ENCODE measurements at regions not wholly inside any gene's neighbourhood (a gene's known extent, or its start where the extent isn't known, plus 50 kb on each side); places are given as distances from the start of the nearest gene placed in this dataset.

DNA sequence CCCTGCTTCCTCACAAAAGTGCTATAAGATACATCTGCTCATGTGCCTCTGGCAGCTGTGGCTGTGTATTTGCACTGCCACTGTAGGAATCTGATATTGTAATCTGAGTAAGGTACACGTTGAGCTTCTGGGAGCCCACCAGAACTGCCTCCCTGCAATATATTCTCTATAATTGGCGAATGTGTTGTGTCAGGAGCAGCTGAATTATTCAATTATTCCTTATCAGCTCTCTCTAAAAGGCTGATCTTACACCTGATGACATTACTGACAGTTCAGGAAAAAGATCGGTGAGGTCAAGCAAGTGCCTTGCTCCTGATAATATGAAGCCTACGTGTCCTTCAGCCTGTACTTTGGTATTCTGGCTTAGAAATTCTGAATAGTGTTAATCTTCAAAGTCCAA lies 1015.0 kb downstream of the CDH9 start:
- Mint-ChIP-seq H3K27ac (no peak overlapping the region), H3K36me3 (ENCODE audit: insufficient read depth in 1 of 3, low read depth in 3 of 3) (no peaks in the 10 kb centered on the region), H3K9me3 (no peaks in the 10 kb centered on the region), H3K4me1 (no peaks in the 10 kb centered on the region), H3K27me3 (ENCODE audit: low read depth) (no peaks in the 10 kb centered on the region; the same call in 1 of the 2 replicates), H3K4me3 (no peak overlapping the region)
- Histone ChIP-seq H3K79me2 (ENCODE audit: insufficient read depth, low read length) (no peaks in the 10 kb centered on the region), H4K5ac (ENCODE audit: insufficient read length, low read depth, low read length) (no peak overlapping the region), H2BK120ac (ENCODE audit: low read depth, low read length, poor library complexity, severe bottlenecking) (no peak overlapping the region), H3K9ac (ENCODE audit: extremely low read depth, insufficient read length, low read length) (no peak overlapping the region), H4K91ac (ENCODE audit: insufficient read length, low read depth, low read length) (no peak overlapping the region), H3K4me1 (ENCODE audit: insufficient read depth, low read length) (no peaks in the 10 kb centered on the region), H2AFZ (ENCODE audit: low read length) (no peak overlapping the region), H3T11ph (ENCODE audit: low read length) (no peak overlapping the region), H3K9me3 (ENCODE audit: control insufficient read depth, low read depth, low read length) (no peaks in the 10 kb centered on the region), H2BK20ac (ENCODE audit: low read depth, low read length, poor library complexity, severe bottlenecking) (no peak overlapping the region), H3K56ac (ENCODE audit: insufficient read length, low read depth, low read length) (no peak overlapping the region), H4K20me1 (ENCODE audit: control insufficient read depth, insufficient read depth, insufficient read length) (no peaks in the 10 kb centered on the region), H3K79me1 (ENCODE audit: insufficient read depth, low read depth, low read length, poor library complexity, severe bottlenecking) (no peaks in the 10 kb centered on the region), H3K27ac (ENCODE audit: insufficient read length, low read depth, low read length) (no peak overlapping the region), H2BK15ac (ENCODE audit: low read depth, low read length) (no peak overlapping the region), H3K4me2 (ENCODE audit: insufficient read depth, insufficient read length, low read length) (no peak overlapping the region), H3K4ac (ENCODE audit: low read depth, low read length) (no peak overlapping the region), H4K8ac (replicated peaks; ENCODE audit: insufficient read length, low read depth, low read length) (no peak overlapping the region), H2AK5ac (ENCODE audit: insufficient read length, low read length) (no peak overlapping the region), H3K18ac (ENCODE audit: insufficient read length, low read depth, low read length) (no peak overlapping the region), H2BK12ac (ENCODE audit: insufficient read length, low read depth, low read length) (no peak overlapping the region), H3K23ac (ENCODE audit: insufficient read length, low read depth, low read length) (no peak overlapping the region), H2BK5ac (ENCODE audit: insufficient read length, low read length) (no peak overlapping the region), H3K14ac (ENCODE audit: insufficient read depth, low read length) (no peak overlapping the region), H3K27me3 (ENCODE audit: insufficient read depth, low read length) (no peaks in the 10 kb centered on the region), H3K23me2 (ENCODE audit: insufficient read length, low read depth, low read length, poor library complexity, severe bottlenecking) (no peaks in the 10 kb centered on the region)
- WGBS (ENCODE audit: extremely low coverage, insufficient read length, low lambda C conversion rate) = no CpG with 5 or more reads among the region's 4 CpGs
- DNase-seq = no peak
- TF ChIP-seq, protein P1, sequence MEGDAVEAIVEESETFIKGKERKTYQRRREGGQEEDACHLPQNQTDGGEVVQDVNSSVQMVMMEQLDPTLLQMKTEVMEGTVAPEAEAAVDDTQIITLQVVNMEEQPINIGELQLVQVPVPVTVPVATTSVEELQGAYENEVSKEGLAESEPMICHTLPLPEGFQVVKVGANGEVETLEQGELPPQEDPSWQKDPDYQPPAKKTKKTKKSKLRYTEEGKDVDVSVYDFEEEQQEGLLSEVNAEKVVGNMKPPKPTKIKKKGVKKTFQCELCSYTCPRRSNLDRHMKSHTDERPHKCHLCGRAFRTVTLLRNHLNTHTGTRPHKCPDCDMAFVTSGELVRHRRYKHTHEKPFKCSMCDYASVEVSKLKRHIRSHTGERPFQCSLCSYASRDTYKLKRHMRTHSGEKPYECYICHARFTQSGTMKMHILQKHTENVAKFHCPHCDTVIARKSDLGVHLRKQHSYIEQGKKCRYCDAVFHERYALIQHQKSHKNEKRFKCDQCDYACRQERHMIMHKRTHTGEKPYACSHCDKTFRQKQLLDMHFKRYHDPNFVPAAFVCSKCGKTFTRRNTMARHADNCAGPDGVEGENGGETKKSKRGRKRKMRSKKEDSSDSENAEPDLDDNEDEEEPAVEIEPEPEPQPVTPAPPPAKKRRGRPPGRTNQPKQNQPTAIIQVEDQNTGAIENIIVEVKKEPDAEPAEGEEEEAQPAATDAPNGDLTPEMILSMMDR (conservative IDR thresholded peaks at IDR 0.05) = no peak
